Activated naive CD8-positive, alpha-beta T cell (primary cell): ENCODE measurements at regions not wholly inside any gene's neighbourhood (a gene's known extent, or its start where the extent isn't known, plus 50 kb on each side); places are given as distances from the start of the nearest gene placed in this dataset.

ENCODE experiments used
- H3K27ac Mint-ChIP-seq: one replicate; pipeline ENCODE4 v1.8.0; 2021; ENCODE audit warnings: mixed read lengths
- H3K27me3 Mint-ChIP-seq: one replicate; pipeline ENCODE4 v1.8.0; 2021; ENCODE audit warnings: mixed read lengths
- H3K36me3 Mint-ChIP-seq: one replicate; pipeline ENCODE4 v1.8.0; 2021; ENCODE audit warnings: mixed read lengths
- H3K4me1 Mint-ChIP-seq: one replicate; pipeline ENCODE4 v1.8.0; 2021; ENCODE audit warnings: low read depth, mixed read lengths
- H3K4me3 Mint-ChIP-seq: one replicate; pipeline ENCODE4 v1.8.0; 2021; ENCODE audit warnings: mild to moderate bottlenecking, mixed read lengths
- H3K9me3 Mint-ChIP-seq: one replicate; pipeline ENCODE4 v1.8.0; 2021; ENCODE audit warnings: low read depth, mixed read lengths

GRCh38 chr12:24460099-24460498 lies 488.8 kb downstream of the BCAT1 start:
- Mint-ChIP-seq H3K9me3 (no peaks in the 10 kb centered on the region), H3K4me1 (no peaks in the 10 kb centered on the region), H3K4me3 (no peak overlapping the region), H3K27me3 (no peaks in the 10 kb centered on the region), H3K27ac (no peak overlapping the region), H3K36me3 (no peaks in the 10 kb centered on the region)

GRCh38 chr12:24455811-24456210 lies 493.1 kb downstream of the BCAT1 start:
- Mint-ChIP-seq H3K27ac (no peak overlapping the region), H3K4me3 (no peak overlapping the region), H3K9me3 (no peaks in the 10 kb centered on the region), H3K36me3 (no peaks in the 10 kb centered on the region), H3K4me1 (no peaks in the 10 kb centered on the region), H3K27me3 (no peaks in the 10 kb centered on the region)

GRCh38 chr12:24447678-24448077 lies 498.2 kb upstream of the SOX5 start:
- Mint-ChIP-seq H3K27me3 (no peaks in the 10 kb centered on the region), H3K4me3 (no peak overlapping the region), H3K4me1 (no peaks in the 10 kb centered on the region), H3K36me3 (no peaks in the 10 kb centered on the region), H3K9me3 (no peaks in the 10 kb centered on the region), H3K27ac (no peak overlapping the region)

DNA sequence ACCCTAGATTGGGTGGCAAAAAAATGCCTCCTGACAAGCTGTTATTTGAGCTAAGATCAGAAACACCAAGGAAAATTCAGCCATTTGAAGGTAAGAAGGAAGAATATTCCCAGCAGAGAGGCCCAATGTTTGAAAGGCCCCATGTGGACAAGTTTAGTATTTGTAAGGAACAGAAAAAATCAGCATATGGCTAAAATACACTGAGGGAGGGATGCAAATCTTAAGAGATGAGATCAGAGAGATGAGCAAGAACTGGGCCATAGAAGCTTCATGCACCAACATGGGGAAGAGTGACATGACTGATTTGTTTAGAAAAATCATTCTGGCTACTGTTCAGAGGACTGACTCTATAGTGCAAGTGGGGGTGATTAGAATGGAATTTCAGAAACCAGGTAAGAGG lies 496.8 kb upstream of the SOX5 start:
- Mint-ChIP-seq H3K27ac (no peak overlapping the region), H3K9me3 (no peaks in the 10 kb centered on the region), H3K4me1 (no peaks in the 10 kb centered on the region), H3K36me3 (no peaks in the 10 kb centered on the region), H3K4me3 (no peak overlapping the region), H3K27me3 (no peaks in the 10 kb centered on the region)

GRCh38 chr12:24444634-24445033 lies 495.2 kb upstream of the SOX5 start:
- no peaks in the 10 kb centered on the region for H3K4me1 Mint-ChIP-seq
- no peaks in the 10 kb centered on the region for H3K9me3 Mint-ChIP-seq
- no peaks in the 10 kb centered on the region for H3K27me3 Mint-ChIP-seq
- no peaks in the 10 kb centered on the region for H3K36me3 Mint-ChIP-seq
- no peak overlapping the region for H3K4me3 Mint-ChIP-seq
- no peak overlapping the region for H3K27ac Mint-ChIP-seq

GRCh38 chr12:24441458-24441857 lies 492.0 kb upstream of the SOX5 start:
- H3K9me3 Mint-ChIP-seq = no peaks in the 10 kb centered on the region
- H3K27ac Mint-ChIP-seq = no peak overlapping the region
- H3K4me1 Mint-ChIP-seq = no peaks in the 10 kb centered on the region
- H3K4me3 Mint-ChIP-seq = no peak overlapping the region
- H3K27me3 Mint-ChIP-seq = no peaks in the 10 kb centered on the region
- no peaks in the 10 kb centered on the region for H3K36me3 Mint-ChIP-seq

DNA sequence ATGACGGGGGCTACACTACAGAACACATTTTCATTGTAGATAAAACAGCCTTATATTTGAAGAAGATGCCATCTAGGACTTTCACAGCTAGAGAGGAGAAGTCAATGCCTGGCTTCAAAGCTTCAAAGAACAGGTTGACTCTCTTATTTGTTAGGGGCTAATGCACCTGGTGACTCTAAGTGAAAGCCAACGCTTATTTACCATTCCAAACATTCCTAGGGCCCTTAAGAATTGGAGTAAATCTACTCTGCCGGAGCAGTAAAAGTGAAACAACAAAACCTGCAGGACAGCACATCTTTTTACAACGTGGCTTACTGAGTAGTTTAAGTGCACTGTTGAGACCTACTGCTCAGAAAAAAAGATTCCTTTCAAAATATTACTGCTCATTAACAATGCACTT lies 487.2 kb upstream of the SOX5 start:
- no peaks in the 10 kb centered on the region for H3K36me3 Mint-ChIP-seq
- H3K27me3 Mint-ChIP-seq = no peaks in the 10 kb centered on the region
- no peak overlapping the region for H3K27ac Mint-ChIP-seq
- no peak overlapping the region for H3K4me3 Mint-ChIP-seq
- no peaks in the 10 kb centered on the region for H3K4me1 Mint-ChIP-seq
- H3K9me3 Mint-ChIP-seq = no peaks in the 10 kb centered on the region

DNA sequence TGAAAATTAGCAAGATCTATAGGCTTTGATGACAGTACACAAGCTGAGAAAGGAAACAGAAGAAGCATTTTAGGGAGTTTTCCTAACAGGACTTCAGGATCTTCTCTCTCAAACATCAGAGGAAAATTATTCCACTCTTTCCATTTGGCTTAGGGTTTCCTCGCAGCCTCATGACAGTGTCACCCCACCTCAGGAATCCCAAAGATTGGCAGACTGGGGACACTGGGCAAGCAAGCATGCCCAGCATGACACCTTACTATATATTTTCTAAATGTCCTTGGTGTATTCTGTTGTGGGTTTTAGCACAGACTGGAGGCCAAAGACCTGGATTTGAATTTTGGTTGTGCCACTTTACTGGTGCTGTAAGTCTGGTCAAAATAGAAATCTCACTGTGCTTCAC lies 482.4 kb upstream of the SOX5 start:
- Mint-ChIP-seq H3K27me3 (no peaks in the 10 kb centered on the region), H3K36me3 (no peaks in the 10 kb centered on the region), H3K4me1 (no peaks in the 10 kb centered on the region), H3K27ac (no peak overlapping the region), H3K4me3 (no peak overlapping the region), H3K9me3 (no peaks in the 10 kb centered on the region)

- Mint-ChIP-seq H3K9me3 (no peaks in the 10 kb centered on the region), H3K27ac (no peak overlapping the region), H3K4me3 (no peak overlapping the region), H3K27me3 (no peaks in the 10 kb centered on the region), H3K36me3 (no peaks in the 10 kb centered on the region), H3K4me1 (peaks cover 2% of the 10 kb centered on the region)
These were observed 478.3 kb upstream of the SOX5 start for GRCh38 chr12:24427776-24428175.

DNA sequence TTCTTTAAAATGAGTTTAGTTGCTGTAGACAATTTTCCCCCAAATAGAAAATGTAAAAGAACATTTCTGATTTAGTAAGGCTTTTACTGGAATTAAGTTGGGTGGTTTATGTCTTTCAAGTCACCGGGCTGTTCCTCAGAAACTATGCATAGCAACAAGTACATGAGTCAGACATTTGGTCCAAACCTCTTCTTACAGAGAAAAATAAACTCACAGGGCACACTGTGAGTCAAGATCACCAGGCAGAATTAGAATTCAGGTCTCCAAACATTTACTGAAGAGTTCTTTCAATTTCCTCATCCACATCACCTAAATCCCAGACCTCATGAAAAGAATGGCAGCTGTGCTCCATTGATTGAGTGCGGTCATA lies 476.1 kb upstream of the SOX5 start:
- Mint-ChIP-seq H3K27me3 (no peaks in the 10 kb centered on the region), H3K27ac (no peak overlapping the region), H3K4me3 (no peak overlapping the region), H3K4me1 (peaks cover 2% of the 10 kb centered on the region), H3K9me3 (no peaks in the 10 kb centered on the region), H3K36me3 (no peaks in the 10 kb centered on the region)

DNA sequence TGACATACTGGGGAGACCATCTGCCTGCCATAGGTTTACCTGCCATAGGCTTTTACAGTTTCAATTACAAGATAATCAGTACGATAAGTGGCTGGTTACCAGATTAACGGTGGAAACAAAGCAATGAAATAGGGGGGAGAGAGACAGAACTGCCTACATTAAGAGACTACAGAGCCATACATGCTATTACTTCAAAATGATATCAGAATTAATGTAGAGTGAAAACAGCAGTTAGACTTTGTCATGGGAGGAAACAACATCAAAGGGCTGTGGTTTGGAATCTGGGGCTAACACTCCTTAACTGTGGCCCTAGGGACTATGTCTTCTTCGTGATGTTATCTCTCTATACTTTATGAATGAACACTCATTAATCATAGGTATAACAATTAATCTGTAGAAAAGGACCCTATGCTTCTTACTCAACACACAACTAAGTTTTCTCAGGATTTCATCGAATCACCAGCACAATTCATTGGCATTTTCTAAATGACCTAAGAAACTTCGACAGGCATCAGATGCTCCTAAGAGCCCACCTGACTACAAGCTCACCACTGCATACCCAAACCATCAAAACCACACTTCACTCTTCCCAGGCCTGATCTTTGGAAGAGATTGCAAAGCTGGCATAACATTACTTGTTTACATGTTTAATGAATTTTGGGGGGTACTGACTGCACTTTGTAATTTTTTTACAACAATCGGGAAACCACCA lies 475.6 kb upstream of the SOX5 start:
- no peaks in the 10 kb centered on the region for H3K27me3 Mint-ChIP-seq
- H3K9me3 Mint-ChIP-seq = no peaks in the 10 kb centered on the region
- H3K4me3 Mint-ChIP-seq = no peak overlapping the region
- peaks cover 2% of the 10 kb centered on the region for H3K4me1 Mint-ChIP-seq
- H3K27ac Mint-ChIP-seq = no peak overlapping the region
- H3K36me3 Mint-ChIP-seq = no peaks in the 10 kb centered on the region

- Mint-ChIP-seq H3K27me3 (no peaks in the 10 kb centered on the region), H3K9me3 (no peaks in the 10 kb centered on the region), H3K4me1 (peaks cover 2% of the 10 kb centered on the region), H3K4me3 (no peak overlapping the region), H3K27ac (no peak overlapping the region), H3K36me3 (no peaks in the 10 kb centered on the region)
These were observed 474.9 kb upstream of the SOX5 start for GRCh38 chr12:24424376-24424775.

DNA sequence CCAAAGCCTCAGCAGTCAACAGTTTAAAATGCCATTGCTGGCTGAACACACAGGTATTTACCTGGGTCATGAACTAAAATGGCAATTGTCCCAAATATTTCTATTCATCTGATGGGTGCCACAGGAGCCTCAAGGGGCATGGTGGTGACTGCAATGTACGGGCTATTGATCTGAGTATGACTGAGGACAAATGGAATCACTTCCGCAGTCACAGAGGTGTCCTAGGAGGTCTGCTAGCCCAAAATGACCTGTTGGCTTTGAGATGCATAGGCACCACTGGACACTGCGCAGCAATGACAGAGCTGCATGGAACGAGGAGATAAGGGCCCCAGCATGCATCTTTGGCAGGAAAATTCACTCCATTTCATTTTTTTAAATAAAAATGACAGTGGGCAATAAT lies 474.1 kb upstream of the SOX5 start:
- Mint-ChIP-seq H3K4me3 (no peak overlapping the region), H3K4me1 (peaks cover 2% of the 10 kb centered on the region), H3K9me3 (no peaks in the 10 kb centered on the region), H3K27ac (no peak overlapping the region), H3K27me3 (no peaks in the 10 kb centered on the region), H3K36me3 (no peaks in the 10 kb centered on the region)

DNA sequence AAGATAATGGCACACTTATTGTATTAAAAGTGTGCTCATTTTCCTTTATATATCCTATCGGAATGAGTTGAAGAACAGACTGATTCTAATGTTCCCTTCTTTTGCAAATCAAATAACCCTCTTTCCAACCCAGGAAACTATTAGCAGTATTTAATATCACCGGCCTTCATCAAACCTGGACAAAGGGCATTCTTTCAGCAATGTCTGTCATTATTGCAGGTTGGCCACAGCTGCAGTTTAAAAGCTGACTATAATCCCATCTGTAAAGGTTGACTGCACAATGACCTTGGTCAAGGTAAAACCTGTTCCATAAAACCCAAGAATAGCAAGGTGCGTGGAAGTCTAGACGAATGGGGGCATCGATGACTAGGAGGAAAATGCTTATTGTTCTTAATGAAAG lies 472.3 kb upstream of the SOX5 start:
- Mint-ChIP-seq H3K4me3 (no peak overlapping the region), H3K27me3 (no peaks in the 10 kb centered on the region), H3K4me1 (peaks cover 2% of the 10 kb centered on the region), H3K27ac (no peak overlapping the region), H3K9me3 (no peaks in the 10 kb centered on the region), H3K36me3 (no peaks in the 10 kb centered on the region)

DNA sequence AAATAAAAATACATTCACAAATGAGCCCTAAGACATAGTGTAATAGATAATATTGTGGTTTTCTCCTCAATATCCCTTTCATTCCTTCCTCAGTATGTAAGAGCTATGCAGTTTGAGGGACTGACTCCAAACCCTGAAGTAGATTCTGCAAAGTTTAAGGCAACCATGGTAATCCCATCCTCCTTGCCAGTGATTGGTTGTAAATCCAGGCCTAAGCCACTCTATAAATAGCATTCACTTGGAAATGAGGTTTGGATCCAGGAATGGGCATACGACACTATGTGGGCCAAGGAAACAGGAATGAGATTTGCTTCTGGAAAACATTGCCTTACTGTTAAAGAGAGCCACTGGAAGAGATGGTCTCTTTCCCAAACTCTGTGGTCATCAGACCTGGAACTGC lies 468.7 kb upstream of the SOX5 start:
- H3K27ac Mint-ChIP-seq = no peak overlapping the region
- no peak overlapping the region for H3K4me3 Mint-ChIP-seq
- H3K27me3 Mint-ChIP-seq = no peaks in the 10 kb centered on the region
- H3K4me1 Mint-ChIP-seq = no peaks in the 10 kb centered on the region
- H3K36me3 Mint-ChIP-seq = no peaks in the 10 kb centered on the region
- H3K9me3 Mint-ChIP-seq = no peaks in the 10 kb centered on the region

DNA sequence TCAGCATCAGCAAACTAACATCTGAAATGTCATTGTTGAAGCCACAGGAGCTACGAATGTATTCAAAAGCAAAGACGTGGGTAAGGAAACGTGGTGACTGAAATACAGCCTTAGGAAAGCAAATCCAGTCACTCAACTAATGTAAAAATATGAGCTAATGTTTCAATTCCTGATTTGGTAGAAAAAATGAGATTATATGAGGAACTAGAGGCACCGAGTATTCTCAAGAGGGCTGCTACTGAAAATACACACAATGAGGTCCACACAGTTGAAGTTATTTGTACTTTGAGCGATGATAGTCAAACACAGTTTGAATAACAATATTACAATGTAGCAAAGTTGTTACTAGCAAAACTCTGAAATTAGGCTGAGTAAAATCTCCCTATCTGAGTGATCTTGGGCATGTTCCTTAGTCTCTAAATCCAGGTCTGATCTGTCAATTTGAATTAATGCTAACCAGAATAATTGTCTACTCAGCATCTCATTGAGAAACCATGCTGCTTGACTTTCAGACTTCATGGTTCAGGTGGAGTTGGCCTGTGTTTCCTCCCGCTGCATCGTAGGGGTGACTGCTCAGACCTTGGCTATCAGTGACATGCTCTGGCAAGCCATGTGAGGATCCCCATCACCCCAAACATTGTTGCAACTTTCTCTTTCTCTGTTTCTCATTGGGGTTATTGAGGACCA lies 467.1 kb upstream of the SOX5 start:
- H3K4me3 Mint-ChIP-seq = no peak overlapping the region
- H3K4me1 Mint-ChIP-seq = no peaks in the 10 kb centered on the region
- H3K36me3 Mint-ChIP-seq = no peaks in the 10 kb centered on the region
- H3K27me3 Mint-ChIP-seq = no peaks in the 10 kb centered on the region
- no peak overlapping the region for H3K27ac Mint-ChIP-seq
- no peaks in the 10 kb centered on the region for H3K9me3 Mint-ChIP-seq
